H1 (cell line): ENCODE measurements at regions not wholly inside any gene's neighbourhood (a gene's known extent, or its start where the extent isn't known, plus 50 kb on each side); places are given as distances from the start of the nearest gene placed in this dataset.

Experiments used
- CTCF ChIA-PET: fragments of 300-600 bp; sonication (Branson Sonifier 250); formaldehyde crosslinking; loops from one replicate; lab custom pipeline; 2021; ENCODE audit not compliant: partially characterized antibody; lab: Charles Lee
- POLR2A ChIA-PET: fragments of 300-600 bp; sonication (Branson Sonifier 250); formaldehyde crosslinking; loops from one replicate; lab custom pipeline; 2021; ENCODE audit warnings: inconsistent platforms; ENCODE audit not compliant: partially characterized antibody; lab: Charles Lee
- DNase-seq, 2 experiments: peaks; one replicate each; pipeline versions ENCODE4 v3.0.0 to v3.0.0-alpha.2; 2010 to 2022; ENCODE audit warnings: low spot score in 2 of 2, low read depth in 1 of 2, mixed read lengths in 1 of 2
- FAIRE-seq: peaks from 2 replicates; lab custom pipeline; 2011; peaks lifted over from hg19 to GRCh38; lab: Jason Lieb, UNC
- H2AFZ ChIP-seq: 2 replicates; pipeline ENCODE4 v1.8.1; 2012; ENCODE audit warnings: low read length, inconsistent platforms
- H2AK5ac ChIP-seq: 2 replicates; pipeline ENCODE4 v1.6.1; 2013; ENCODE audit warnings: low read depth, low read length
- H2BK120ac ChIP-seq: replicated peaks from 2 replicates; pipeline ENCODE3; 2013; ENCODE audit warnings: low read depth, low read length, inconsistent platforms
- H2BK12ac ChIP-seq: 2 replicates; pipeline ENCODE4 v1.6.1; 2013; ENCODE audit warnings: low read depth, low read length
- H2BK15ac ChIP-seq: 2 replicates; pipeline ENCODE4 v1.6.1; 2013; ENCODE audit warnings: low read length
- H2BK20ac ChIP-seq: 2 replicates; pipeline ENCODE4 v1.6.1; 2013; ENCODE audit warnings: low read length
- H2BK5ac ChIP-seq: 2 replicates; pipeline ENCODE4 v1.6.1; 2013; ENCODE audit warnings: low read depth, low read length
- H3K14ac ChIP-seq: 2 replicates; pipeline ENCODE4 v1.6.1; 2013; ENCODE audit warnings: inconsistent platforms; ENCODE audit not compliant: insufficient read length
- H3K18ac ChIP-seq: 2 replicates; pipeline ENCODE4 v1.6.1; 2013; ENCODE audit warnings: low read length; ENCODE audit errors: extremely low read depth
- H3K23ac ChIP-seq: 2 replicates; pipeline ENCODE4 v1.6.1; 2013; ENCODE audit warnings: inconsistent platforms; ENCODE audit not compliant: insufficient read length
- H3K23me2 ChIP-seq: 2 replicates; pipeline ENCODE4 v1.6.1; 2013; ENCODE audit warnings: low read depth, low read length
- H3K27ac ChIP-seq: 2 replicates; pipeline ENCODE4 v1.6.1; 2011; ENCODE audit warnings: low read depth, low read length, inconsistent platforms
- H3K27me3 ChIP-seq, 4 experiments: replicated peaks in 1 of 4; 1 replicate in 1 of 4; 2 replicates in 3 of 4; pipeline versions ENCODE4 v1.6.1 to v1.8.1; 2011 to 2013; ENCODE audit warnings: low read length in 3 of 4, mild to moderate bottlenecking in 3 of 4, inconsistent platforms in 2 of 4, mixed read lengths in 2 of 4, moderate library complexity in 1 of 4; ENCODE audit not compliant: control insufficient read depth in 3 of 4, insufficient read depth in 3 of 4; ENCODE audit errors: extremely low read depth in 1 of 4
- H3K36me3 ChIP-seq, 4 experiments: 2 replicates each; pipeline versions ENCODE4 v1.6.1 to v1.8.1; 2011 to 2013; ENCODE audit warnings: mild to moderate bottlenecking in 4 of 4, low read length in 3 of 4, moderate library complexity in 2 of 4, control low read depth in 1 of 4, inconsistent platforms in 1 of 4; ENCODE audit not compliant: insufficient read depth in 4 of 4, control insufficient read depth in 2 of 4
- H3K4ac ChIP-seq: replicated peaks from 2 replicates; pipeline ENCODE3; 2013; ENCODE audit warnings: low read length, low read depth, mixed read lengths, inconsistent platforms; ENCODE audit not compliant: insufficient read length
- H3K4me1 ChIP-seq, 4 experiments: replicated peaks in 1 of 4; 1 replicate in 1 of 4; 2 replicates in 3 of 4; pipeline versions ENCODE4 v1.6.1 to v1.8.1; 2011 to 2013; ENCODE audit warnings: low read length in 3 of 4, inconsistent platforms in 2 of 4, mixed read lengths in 1 of 4; ENCODE audit not compliant: insufficient read depth in 4 of 4, control insufficient read depth in 3 of 4
- H3K4me2 ChIP-seq, 2 experiments: 2 replicates each; pipeline versions ENCODE4 v1.6.1 to v1.8.1; 2011 to 2013; ENCODE audit warnings: low read depth in 2 of 2, low read length in 2 of 2, control low read depth in 1 of 2, inconsistent platforms in 1 of 2, mild to moderate bottlenecking in 1 of 2; ENCODE audit not compliant: insufficient read depth in 1 of 2
- H3K4me3 ChIP-seq, 4 experiments: fragments of 200-600, 300-600 bp in 1 of 4; sonication (generic), shearing (Covaris generic), sonication (Bioruptor Twin) in 1 of 4; 2 replicates each; pipeline versions ENCODE4 v1.5.1 to v1.8.1; 2011 to 2016; ENCODE audit warnings: low read length in 4 of 4, low read depth in 3 of 4, control low read depth in 2 of 4, inconsistent platforms in 2 of 4, mild to moderate bottlenecking in 2 of 4, mixed read lengths in 1 of 4, moderate library complexity in 1 of 4; ENCODE audit not compliant: insufficient read depth in 2 of 4; ENCODE audit errors: extremely low read depth in 1 of 4
- H3K56ac ChIP-seq: replicated peaks from 2 replicates; pipeline ENCODE3; 2013; ENCODE audit warnings: low read depth, mild to moderate bottlenecking, mixed read lengths, low read length, inconsistent platforms; ENCODE audit not compliant: insufficient read length
- H3K79me1 ChIP-seq: 2 replicates; pipeline ENCODE4 v1.6.1; 2013; ENCODE audit warnings: low read depth, low read length, control low read depth
- H3K79me2 ChIP-seq, 2 experiments: 2 replicates each; pipeline versions ENCODE4 v1.6.1 to v1.8.1; 2012 to 2013; ENCODE audit warnings: low read length in 2 of 2, mild to moderate bottlenecking in 2 of 2, inconsistent platforms in 1 of 2; ENCODE audit not compliant: insufficient read depth in 2 of 2, control insufficient read depth in 1 of 2
- H3K9ac ChIP-seq, 4 experiments: replicated peaks in 1 of 4; 1 replicate in 1 of 4; 2 replicates in 3 of 4; pipeline versions ENCODE4 v1.6.1 to v1.8.1; 2011 to 2013; ENCODE audit warnings: low read depth in 3 of 4, low read length in 3 of 4, control low read depth in 2 of 4, mild to moderate bottlenecking in 2 of 4, moderate library complexity in 2 of 4, inconsistent platforms in 1 of 4; ENCODE audit errors: extremely low read depth in 1 of 4
- H3K9me3 ChIP-seq, 2 experiments: 2 replicates each; pipeline versions ENCODE4 v1.6.1 to v1.8.1; 2012 to 2013; ENCODE audit warnings: mild to moderate bottlenecking in 2 of 2, moderate library complexity in 2 of 2, control low read depth in 1 of 2, inconsistent platforms in 1 of 2, low read depth in 1 of 2, low read length in 1 of 2, mixed read lengths in 1 of 2; ENCODE audit not compliant: insufficient read depth in 2 of 2
- H4K20me1 ChIP-seq, 2 experiments: replicated peaks in 1 of 2; 2 replicates each; pipeline versions ENCODE3 to v1.8.1; 2011 to 2013; ENCODE audit warnings: inconsistent platforms in 2 of 2, low read length in 2 of 2, mild to moderate bottlenecking in 1 of 2; ENCODE audit not compliant: insufficient read depth in 2 of 2, control insufficient read depth in 1 of 2
- H4K5ac ChIP-seq: 2 replicates; pipeline ENCODE4 v1.6.1; 2013; ENCODE audit warnings: low read length, low read depth, mixed read lengths, inconsistent platforms; ENCODE audit not compliant: insufficient read length
- H4K8ac ChIP-seq: 2 replicates; pipeline ENCODE4 v1.8.0; 2013; ENCODE audit warnings: mild to moderate bottlenecking, moderate library complexity, low read length, inconsistent platforms; ENCODE audit not compliant: insufficient read depth; ENCODE audit errors: extremely low read depth
- H4K91ac ChIP-seq: replicated peaks from 2 replicates; pipeline ENCODE3; 2013; ENCODE audit warnings: low read length, mixed read lengths, inconsistent platforms; ENCODE audit not compliant: insufficient read length
- ATF2 ChIP-seq: IDR thresholded peaks from 2 replicates; pipeline ENCODE4 v1.6.1; 2012; ENCODE audit warnings: low read length, inconsistent platforms
- CTBP2 ChIP-seq: IDR thresholded peaks from 2 replicates; pipeline ENCODE4 v1.7.0; 2011; ENCODE audit warnings: borderline replicate concordance, mild to moderate bottlenecking, moderate library complexity, mixed read lengths, low read length; ENCODE audit not compliant: insufficient read depth, insufficient read length
- CTCF ChIP-seq, 3 experiments: IDR thresholded peaks; 1 replicate in 2 of 3; 2 replicates in 1 of 3; pipeline versions ENCODE4 v1.5.1 to v1.6.1; 2011; ENCODE audit warnings: low read length in 3 of 3, mild to moderate bottlenecking in 3 of 3, inconsistent platforms in 2 of 3, low read depth in 1 of 3, moderate library complexity in 1 of 3; ENCODE audit not compliant: insufficient read depth in 1 of 3; ENCODE audit errors: control extremely low read depth in 1 of 3
- HDAC6 ChIP-seq: IDR thresholded peaks from one replicate; pipeline ENCODE4 v1.7.1; 2012; ENCODE audit warnings: low read depth, mild to moderate bottlenecking, inconsistent platforms, low read length, moderate library complexity
- JUND ChIP-seq: IDR thresholded peaks from 2 replicates; pipeline ENCODE4 v1.6.1; 2011; ENCODE audit warnings: mild to moderate bottlenecking, improper control_type of control experiment, low read length
- POLR2A ChIP-seq, 2 experiments: IDR thresholded peaks; 1 replicate in 1 of 2; 2 replicates in 1 of 2; pipeline ENCODE4 v1.6.1; 2011; ENCODE audit warnings: low read depth in 2 of 2, low read length in 2 of 2, mild to moderate bottlenecking in 2 of 2; ENCODE audit errors: control extremely low read depth in 1 of 2
- RFX5 ChIP-seq: IDR thresholded peaks from 2 replicates; pipeline ENCODE4 v1.6.1; 2011; ENCODE audit warnings: low read depth, low read length, improper control_type of control experiment, borderline replicate concordance
- RXRA ChIP-seq: IDR thresholded peaks from 2 replicates; pipeline ENCODE4 v1.6.1; 2011; ENCODE audit warnings: low read depth, mild to moderate bottlenecking, low read length, moderate library complexity; ENCODE audit not compliant: insufficient read depth
- SIX5 ChIP-seq: IDR thresholded peaks from 2 replicates; pipeline ENCODE4 v1.6.1; 2011; ENCODE audit warnings: mild to moderate bottlenecking, low read depth, low read length
- YY1 ChIP-seq: IDR thresholded peaks from 2 replicates; pipeline ENCODE4 v1.6.1; 2011; ENCODE audit warnings: low read depth, mild to moderate bottlenecking, low read length
- WGBS, 2 experiments: shearing (Covaris generic) in 1 of 2; methylation state at CpG; one replicate each; pipeline versions ENCODE4 v1.1.6 to v1.1.7; 2013 to 2015; ENCODE audit warnings: low lambda C conversion rate in 2 of 2, mixed read lengths in 2 of 2, inconsistent platforms in 1 of 2, low coverage in 1 of 2, missing lambda C conversion rate in 1 of 2; ENCODE audit not compliant: insufficient replicate concordance in 2 of 2, insufficient coverage in 1 of 2, insufficient read length in 1 of 2; ENCODE audit errors: extremely low coverage in 1 of 2, missing lambda C conversion rate in 1 of 2; 5-methylcytosine and 5-hydroxymethylcytosine counted together

- Histone ChIP-seq H3K4me3 (no peak overlapping the region), H4K8ac (no peak overlapping the region), H2BK20ac (peak overlapping the region; percentile 49; the same call in 1 of the 2 replicates), H2BK5ac (no peak overlapping the region), H3K36me3 (no peaks in the 10 kb centered on the region), H3K4me1 (peaks cover 3 to 16% (median 8%) of the 10 kb centered on the region in 4 experiments; a peak in 5 of 7 replicates), H3K56ac (no peak overlapping the region), H3K9ac (no peak overlapping the region), H3K4ac (no peak overlapping the region), H2BK12ac (no peak overlapping the region), H4K91ac (no peak overlapping the region), H3K79me1 (no peaks in the 10 kb centered on the region), H3K27me3 (peaks cover 0 to 5% (median 0%) of the 10 kb centered on the region in 4 experiments; a peak in 1 of 7 replicates), H3K18ac (no peak overlapping the region), H2BK15ac (peak overlapping the region; percentile 20; the same call in 1 of the 2 replicates), H4K5ac (no peak overlapping the region), H2BK120ac (no peak overlapping the region), H4K20me1 (no peaks in the 10 kb centered on the region), H3K23me2 (no peaks in the 10 kb centered on the region), H3K9me3 (no peaks in the 10 kb centered on the region), H3K14ac (no peak overlapping the region), H2AK5ac (no peak overlapping the region), H3K23ac (no peak overlapping the region), H3K27ac (no peak overlapping the region), H2AFZ (no peak overlapping the region), H3K4me2 (no peak overlapping the region), H3K79me2 (no peaks in the 10 kb centered on the region)
- POLR2A ChIA-PET, result interaction anchor here (1.2 kb wide), 1 partner anchor 12 kb away, joined by 3 read pairs; no protein-coding TSS in a partner anchor
- WGBS, 2 experiments, result 94% methylated on average over 3 of the region's 3 CpGs; no CpG with 5 or more reads in 1 of the 2 experiments
- FAIRE-seq, result no peak
- no peak for DNase-seq
- CTCF ChIA-PET, result interaction anchor here (1.0 to 1.8 kb wide), 2 partner anchors 15 to 346 kb away, joined by 3 to 6 read pairs; no protein-coding TSS in a partner anchor
- TF ChIP-seq ATF2 (no peak), RXRA (no peak), CTBP2 (no peak), YY1 (no peak), POLR2A (IDR thresholded peaks at IDR 0.05; ENCODE audit: control extremely low read depth in 1 of 2, low read depth in 2 of 2, low read length in 2 of 2) (no peak), CTCF (IDR thresholded peaks at IDR 0.05; ENCODE audit: control extremely low read depth in 1 of 3, insufficient read depth in 1 of 3, low read depth in 1 of 3, low read length in 3 of 3) (no peak), HDAC6 (no peak), JUND (no peak), SIX5 (no peak), RFX5 (no peak)
Measured at GRCh38 chr5:34552686-34553085, 103.4 kb upstream of the RAI14 start.
